Superior temporal gyrus (tissue), 1 donor: ENCODE measurements at regions not wholly inside any gene's neighbourhood (a gene's known extent, or its start where the extent isn't known, plus 50 kb on each side); places are given as distances from the start of the nearest gene placed in this dataset.
"Not testable (repeated sequence)": the region's sequence is repeated elsewhere in the genome, so short reads cannot be mapped to it uniquely, and the experiment has no call there.

Experiments
- DNase-seq: peaks from one replicate; pipeline ENCODE4 v3.0.0-alpha.2; 2016; ENCODE audit errors: extremely low spot score

DNA sequence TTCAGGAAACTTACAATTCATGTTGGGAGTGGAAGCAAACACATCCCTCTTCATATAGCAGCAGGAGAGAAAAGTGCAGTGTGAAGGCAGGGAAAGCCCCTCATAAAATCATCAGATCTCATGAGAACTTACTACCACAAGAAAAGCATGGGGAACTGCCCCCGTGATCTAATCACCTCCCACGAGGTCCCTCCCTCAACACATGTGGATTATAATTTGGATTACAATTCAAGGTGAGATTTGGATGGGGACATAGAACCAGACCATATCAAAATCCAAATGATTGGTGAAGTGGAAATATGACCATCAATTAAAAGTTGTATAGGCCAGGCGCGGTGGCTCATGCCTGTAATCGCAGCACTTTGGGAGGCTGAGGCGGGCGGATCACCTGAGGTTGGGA lies 1268.0 kb downstream of the JRKL start:
- no peak for DNase-seq

DNA sequence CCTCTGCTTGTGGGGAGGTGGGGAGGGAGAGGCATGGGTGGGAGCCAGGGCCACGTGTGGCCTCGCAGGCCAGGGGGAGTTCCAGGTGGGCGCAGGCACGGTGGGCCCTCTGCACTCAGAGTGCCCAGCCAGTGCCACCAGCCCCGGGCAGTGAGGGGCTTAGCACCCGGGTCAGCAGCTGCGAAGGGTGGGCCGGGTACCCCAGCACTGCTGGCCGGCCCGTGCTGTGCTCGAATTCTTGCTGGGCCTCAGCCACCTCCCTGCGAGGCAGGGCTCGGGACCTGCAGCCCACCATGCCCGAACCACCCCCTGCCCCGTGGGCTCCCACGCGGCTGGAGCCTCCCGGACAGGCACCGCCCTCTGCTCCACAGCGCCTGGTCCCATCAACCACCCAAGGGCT lies 1277.2 kb downstream of the JRKL start:
- DNase-seq, result no peak

DNA sequence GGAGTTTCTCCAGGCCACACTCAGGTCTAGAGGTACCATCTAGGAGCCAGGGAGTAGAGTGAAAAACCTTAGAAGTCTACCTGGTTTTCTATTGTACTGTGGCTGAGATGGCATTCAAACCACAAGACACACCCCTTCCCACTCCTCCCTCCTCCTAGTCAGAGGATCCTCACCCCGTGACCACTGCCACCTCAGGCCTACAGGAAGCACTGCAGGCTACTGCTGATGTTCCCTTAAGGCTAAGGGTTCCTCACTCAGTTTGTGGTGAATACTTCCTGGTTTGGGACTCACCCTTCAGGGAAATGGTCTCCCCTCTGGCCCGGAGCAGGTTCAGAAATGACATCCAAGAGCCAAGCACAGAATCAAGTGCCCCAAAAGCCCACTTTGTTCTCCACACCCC lies 1293.9 kb downstream of the JRKL start:
- DNase-seq, result no peak

DNA sequence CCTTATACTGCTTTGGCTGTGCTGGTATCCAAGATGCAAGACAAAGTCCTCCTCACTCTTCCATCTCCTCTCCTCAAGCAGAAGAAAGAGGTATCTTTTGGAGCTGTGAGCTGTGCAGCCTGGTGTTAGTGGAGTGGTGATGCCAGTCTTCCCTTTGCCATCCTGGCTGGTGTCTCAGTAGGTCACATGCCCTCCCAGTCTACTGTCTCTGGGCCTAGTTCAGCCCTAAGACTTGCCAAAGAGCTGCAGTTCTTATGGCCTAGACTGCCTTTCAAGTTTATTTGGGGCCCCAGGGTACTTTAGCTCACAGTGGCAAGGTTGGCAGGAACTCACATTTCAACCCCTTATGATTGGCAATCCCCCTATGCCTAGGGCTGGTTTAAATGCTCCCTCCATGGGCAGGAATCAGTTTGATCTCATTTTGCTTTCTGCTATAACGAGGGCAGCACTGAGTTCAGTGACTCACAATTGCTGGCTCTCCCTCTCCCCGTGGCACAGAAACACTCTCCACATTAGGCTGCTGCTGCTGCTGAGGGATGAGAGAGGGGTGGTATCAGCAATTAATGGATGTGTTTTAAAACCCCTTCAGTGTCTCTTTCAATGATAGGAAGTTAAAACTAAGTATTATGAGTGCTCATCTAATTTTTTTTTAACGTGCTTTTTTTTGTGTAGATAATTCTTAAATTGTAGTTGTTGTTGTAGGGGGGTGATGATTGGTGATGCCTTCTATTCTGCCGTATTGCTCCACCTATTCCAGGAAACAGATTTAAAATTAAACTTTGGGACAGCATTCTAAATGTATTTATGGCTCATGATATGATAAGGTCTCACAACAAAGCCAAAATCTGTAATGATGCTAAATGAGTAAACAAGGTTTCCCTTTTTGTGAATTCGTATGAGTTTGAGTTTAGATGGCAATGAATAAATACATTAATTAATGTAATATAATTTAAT lies 1295.0 kb downstream of the JRKL start:
- no peak for DNase-seq

DNA sequence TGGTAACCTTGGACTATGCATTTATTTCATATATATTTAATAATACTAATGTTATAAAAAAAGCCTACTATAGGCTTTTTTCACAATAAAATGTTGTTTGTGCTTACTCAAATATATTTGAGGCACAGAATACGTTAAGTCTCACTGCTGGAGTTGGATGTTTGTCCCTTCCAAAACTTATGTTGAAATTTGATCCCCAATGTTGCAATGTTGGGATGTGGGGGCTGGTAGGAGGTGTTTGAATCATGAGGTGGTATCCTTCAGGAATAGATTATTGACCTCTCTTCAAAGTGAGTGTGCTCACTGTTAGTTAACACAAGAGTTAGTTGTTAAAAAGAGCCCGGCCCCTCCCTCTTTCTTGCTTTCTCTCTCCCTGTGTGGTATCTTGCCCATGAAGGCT lies 1295.9 kb downstream of the JRKL start:
- no peak for DNase-seq

DNA sequence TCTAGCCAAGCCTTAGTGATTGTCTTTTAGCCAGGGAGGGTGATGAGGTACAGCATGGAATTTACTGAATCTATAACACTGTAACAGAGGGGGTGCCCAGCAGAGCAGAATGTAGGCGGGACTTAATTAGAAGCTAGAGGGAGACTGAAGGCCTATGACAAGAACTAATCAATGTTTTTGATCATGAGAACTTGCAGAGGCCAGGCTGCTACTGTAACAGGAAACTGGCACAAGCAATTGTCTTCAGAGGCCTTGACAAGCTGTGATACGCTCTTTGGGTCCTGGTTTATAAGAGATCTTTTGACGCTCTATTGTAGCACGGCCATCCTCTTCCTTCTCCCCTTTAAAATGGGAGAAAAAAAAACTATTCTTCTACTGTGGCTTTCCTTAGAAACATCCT lies 1297.3 kb downstream of the JRKL start:
- no peak for DNase-seq

DNA sequence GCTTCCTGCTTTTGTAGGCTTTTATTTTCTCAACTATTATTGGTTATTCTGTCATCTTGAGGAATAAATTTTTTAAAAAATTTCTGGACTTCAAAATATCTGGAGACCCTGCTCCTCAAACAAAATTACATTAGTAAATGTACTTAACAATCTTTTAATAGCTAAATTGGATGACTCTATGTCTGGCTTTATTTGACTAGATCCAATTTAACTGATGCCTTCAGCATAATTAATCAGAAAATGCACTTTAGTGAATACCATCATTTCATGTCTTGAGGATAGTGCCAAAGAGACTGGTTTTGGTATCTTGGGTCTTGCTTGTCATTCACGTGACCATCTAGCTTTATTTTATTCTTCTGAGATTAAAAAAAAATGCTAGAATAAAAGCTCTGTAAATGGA lies 1301.2 kb downstream of the JRKL start:
- DNase-seq, result no peak

DNA sequence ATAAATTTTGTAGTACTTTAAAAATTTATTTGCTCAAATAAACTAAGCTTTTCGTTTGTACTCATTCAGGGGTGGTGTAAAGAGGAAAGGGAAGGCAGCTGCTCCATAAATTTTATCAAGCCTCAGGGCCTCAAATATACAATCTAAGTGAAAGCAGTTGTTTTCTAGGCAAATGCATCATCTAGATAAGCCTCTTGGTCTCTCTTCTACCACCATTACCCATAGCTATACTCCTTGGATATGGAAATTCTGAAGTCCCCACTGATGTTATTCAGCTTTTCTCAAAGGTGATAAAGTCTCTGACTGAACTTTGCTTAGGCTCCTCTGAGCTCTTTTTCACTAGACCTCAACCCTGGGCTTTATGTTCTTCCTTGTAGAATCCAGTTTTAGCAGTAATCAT lies 1313.1 kb downstream of the JRKL start:
- DNase-seq, result no peak

DNA sequence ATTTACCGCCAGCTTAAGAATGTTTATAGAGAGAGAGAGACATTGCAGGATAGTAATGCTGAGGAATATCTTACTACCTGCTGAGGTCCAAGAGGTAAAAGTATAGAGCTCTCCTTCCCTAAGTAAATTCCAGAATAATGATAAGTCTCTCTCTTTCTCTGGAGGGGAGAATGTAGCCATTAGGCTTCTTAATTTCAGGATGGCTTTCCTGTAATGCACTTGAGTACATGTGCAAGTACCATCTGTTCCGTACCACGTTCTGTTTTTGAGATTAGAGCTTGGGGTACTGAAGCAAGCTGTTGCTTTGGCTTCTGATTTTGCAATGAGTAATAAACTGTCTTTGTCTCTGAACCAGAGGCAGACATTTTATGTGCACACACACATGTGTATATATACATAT lies 1314.0 kb downstream of the JRKL start:
- no peak for DNase-seq

DNA sequence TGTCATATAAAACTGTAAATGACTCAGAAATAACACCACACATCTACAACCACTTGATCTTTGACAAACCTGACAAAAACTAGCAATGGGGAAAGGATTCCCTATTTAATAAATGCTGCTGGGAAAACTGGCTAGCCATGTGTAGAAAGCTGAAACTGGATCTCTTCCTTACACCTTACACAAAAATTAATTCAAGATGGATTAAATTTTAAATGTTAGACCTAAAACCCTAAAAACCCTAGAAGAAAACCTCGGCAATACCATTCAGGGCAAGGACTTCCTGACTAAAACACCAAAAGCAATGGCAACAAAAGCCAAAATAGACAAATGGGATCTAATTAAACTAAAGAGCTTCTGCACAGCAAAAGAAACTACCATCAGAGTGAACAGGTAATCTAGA lies 1315.3 kb upstream of the CNTN5 start:
- not testable (repeated sequence) for DNase-seq

DNA sequence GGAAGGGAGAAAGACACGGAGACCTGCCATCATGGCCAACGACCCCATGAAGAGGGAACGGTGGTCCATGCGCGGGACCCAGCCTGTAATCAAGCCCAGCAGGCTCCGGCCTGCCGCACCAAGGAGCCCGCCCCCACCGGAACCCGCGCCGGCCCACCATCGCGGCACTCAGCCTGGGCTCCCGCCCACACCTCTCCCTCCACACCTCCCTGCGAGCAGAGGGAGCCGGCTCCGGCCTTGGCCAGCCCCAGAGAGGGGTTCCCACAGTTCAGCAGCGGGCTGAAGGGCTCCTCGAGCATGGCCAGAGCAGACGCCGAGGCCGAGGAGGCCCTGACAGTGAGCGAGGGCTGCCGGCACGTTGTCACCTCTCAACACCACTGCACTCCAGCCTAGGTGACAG lies 1302.8 kb upstream of the CNTN5 start:
- DNase-seq, result no peak

DNA sequence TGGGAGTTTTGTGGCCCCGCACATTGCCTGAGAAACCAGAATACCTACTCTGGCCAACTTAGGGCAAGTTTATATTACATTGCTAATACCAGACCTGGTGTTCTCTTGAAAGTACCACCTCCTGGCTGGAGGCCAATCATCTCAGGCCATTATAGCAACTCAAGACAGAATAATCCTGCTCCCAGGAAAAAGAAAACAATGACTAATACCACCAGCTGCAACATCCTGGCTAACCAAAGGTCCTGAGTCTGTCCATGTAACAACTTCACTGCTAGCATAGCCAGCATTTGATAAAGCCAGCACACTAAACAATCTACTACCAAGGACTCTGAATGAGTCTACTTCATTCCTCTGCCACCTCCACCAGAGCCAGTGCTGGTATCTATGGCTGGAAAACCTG lies 1298.7 kb upstream of the CNTN5 start:
- DNase-seq, result no peak

DNA sequence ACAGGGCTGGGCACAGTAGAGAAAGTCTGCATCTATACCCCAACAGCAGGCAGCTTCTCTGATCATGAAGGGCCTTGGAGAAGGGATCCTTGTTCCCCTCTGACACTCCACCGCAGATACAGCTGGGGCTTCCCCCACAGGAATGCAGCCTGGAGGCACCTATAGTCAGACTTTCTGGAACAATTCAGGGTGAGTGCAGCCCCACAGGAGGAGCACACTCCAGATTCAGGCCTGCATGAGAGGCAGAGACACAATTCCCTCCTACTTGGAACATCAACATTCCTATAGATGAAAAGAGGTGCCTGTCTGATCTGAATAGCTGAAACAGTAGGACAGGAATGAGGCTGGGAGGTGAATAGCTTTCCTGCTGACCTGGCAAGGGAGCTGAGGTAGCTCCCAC lies 1298.0 kb upstream of the CNTN5 start:
- DNase-seq, result no peak

DNA sequence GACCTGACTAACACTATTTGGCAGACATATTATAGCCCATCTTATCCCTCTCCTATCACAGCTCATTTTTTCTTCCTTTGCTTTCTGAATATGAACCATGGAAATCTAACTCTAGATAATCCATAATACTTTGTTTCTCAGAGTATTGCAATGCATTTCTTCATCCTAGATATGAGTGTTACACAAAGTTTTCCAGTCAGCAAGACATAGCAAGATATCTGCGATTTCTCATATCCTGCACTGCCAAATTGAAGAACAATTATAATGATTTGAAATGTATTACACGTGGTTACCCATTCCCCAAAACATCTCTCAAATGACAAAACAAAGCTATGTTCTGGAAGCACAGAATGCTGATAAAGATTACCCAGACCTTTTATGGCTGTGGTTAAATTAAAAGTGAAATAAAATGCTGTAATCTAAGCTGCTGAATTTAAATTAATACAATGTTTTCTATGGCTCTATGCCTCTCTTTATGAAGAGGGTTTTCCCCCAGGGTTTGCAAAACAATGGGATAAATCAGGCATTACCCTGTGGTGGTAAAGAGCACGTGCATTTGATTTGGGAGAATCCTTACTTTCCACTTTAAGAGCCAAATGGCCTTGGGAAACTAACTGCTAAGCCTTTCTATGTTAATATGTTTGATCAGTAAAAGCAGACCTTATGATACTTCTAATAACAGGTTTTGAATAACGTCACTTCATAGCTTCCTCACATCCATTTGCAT lies 1291.0 kb upstream of the CNTN5 start:
- DNase-seq, result no peak

DNA sequence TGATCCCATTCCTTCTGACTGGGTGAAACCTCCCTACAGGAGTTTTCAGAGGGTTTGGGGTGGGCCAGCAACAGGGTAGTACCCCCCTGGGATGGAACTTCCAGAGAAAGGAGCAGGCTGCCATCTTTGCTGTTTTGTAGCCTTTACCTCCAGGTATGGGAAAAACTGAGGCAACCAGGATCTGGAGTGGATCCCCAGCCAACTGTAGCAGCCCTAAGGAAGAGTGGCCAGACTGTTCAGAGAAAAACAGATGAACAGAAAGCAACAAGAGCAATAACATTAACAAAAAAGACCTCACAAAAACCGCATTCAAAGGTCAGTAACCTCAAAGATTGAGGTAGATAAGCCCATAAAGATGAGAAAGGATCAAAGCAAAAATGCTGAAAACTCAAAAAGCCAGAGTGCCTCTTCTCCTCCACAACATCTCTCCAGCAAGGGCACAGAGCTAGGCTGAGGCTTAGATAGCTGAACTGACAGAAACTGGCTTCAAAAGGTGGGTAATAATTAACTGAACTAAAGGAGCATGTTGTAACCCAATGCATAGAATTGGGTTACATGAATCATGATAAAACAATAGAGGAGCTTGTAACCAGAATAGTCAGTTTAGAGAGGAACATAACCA lies 1288.6 kb upstream of the CNTN5 start:
- DNase-seq, result no peak

DNA sequence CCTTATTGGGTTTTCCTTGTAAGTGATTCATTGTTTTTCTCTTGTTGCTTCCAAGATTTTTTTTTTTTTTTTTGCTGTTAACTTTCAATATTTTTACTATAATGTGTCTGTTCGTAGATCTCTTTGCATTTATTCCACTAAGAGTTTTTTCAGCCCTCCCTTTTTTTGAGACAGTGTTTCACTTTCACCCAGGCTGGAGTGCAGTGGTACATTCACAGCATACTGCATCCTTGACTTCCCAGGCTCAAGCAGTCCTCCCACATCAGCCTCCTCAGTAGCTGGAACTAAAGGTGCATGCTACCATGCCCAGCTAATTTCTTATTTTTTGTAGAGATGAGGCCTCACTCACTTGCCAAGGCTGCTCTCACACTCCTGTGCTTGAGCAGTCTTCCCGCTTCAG lies 1282.0 kb upstream of the CNTN5 start:
- DNase-seq, result no peak

DNA sequence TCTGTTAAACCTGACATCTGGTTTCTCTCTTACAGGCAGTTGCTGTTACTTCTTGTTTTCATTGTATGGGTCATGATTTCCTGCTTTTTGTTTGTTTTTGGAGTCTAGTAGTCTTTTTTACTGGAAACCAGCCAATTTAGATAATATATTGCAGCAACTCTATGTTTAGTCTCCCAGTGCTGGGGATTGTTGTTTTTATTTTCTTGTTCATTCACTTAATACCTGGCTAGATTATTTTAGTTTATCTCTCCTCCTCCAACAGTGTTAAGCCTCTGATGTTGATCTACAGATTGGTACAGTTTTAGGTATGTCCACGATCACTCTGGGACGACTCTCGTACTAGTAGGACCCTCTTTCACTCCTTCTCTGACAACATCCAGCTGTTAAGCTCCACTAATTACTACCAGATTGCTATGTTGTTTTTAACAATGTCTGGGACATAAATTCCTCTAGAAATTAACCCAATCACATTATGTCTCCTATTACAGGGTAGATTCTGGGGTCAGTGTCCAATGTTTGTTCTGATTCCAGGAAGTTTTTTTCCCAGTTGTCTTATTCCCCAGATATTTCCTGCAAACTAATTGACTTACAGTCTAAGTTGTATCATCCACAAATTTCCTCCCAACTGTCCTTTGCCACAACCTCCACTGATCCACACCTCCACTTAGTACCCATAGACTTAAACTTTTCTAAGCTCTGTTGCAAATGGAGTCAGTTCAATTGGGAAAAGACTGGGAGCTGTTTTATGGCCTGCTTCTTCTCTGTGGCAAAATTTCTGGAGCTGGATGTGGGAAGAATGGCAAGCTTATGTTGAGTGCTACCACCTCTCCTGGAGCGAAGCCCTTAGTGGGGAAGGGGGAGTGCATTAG lies 1280.6 kb upstream of the CNTN5 start:
- no peak for DNase-seq

DNA sequence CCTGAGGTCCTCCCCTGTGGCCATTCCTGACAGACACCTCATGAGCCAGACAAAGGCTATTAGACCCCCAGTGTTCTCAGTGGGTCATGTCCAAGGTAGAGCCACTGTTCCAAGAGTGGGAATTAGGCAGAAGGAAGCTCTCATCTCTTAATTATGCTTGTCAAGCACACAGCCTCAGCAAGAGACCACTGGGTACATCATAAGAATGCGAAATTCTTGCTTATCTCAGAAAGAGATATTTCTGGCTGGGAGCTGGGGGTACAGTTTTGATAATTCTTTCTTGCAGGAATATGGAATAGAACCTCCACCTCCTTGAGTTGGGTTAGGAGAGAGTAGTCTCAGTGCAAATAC lies 1280.0 kb upstream of the CNTN5 start:
- DNase-seq, result no peak

DNA sequence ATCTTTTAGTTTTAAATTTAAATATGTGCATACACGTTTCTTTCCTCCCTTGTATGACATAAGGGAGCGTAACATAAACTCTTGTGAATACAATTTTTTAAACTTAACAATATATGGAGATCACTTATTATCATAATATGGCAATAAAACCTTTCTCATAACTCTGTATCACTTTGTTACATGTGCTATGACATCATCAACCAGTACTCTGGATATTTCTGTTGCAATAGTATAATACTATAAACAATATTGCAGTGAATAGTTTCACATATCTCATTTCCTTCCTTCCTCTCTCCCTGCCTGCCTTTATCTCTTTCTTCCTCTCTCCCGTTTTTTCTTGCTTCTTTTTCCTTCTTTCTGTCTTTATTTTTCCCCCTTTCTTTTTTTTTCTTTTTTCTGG lies 1278.0 kb upstream of the CNTN5 start:
- DNase-seq, result no peak

DNA sequence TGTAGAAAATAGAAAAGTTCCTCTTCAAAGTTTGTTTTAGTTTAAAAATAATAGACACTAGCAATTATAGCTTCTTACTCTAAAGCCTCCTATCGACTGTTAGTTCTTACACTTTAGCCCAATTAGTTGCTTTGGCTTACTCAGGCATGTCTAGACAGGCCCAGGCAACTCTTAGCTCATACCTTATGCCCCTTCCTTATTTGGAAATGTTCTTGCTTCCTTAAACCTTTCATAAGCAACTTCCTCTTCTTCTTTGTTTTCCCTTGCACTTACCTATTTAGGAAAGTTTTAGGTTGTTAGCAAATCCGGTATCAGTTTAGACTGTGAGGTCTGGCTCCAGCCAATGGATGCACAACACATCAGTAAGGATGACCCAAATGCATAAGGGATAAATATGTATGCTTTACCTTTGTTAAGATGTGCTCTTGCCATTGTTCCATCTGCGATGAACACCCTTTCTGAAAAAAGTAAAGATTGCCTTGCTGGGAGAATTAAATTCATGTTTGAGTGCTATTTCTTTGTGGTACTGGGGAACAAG lies 1277.5 kb upstream of the CNTN5 start:
- DNase-seq, result no peak

DNA sequence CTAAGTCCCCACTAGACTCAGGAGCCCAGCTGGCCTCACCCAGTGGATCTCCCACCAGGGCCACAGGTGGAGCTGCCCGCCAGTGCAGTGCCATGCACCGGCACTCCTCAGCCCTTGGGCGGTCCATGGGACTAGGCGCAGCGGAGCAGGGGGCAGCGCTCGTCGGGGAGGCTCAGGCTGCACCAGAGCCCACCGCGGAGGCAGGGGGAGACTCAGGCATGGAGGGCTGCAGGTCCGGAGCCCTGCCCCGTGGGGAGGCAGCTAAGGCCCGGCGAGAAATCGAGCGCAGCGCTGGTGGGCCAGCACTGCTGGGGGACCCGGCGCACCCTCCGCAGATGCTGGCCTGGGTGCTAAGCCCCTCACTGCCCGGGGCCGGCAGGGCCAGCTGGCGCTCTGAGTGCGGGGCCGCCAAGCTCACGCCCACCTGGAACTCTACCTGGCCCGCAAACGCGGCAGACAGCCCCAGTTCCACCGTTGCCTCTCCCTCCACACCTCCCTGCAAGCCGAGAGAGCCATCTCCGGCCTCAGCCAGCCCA lies 1275.2 kb upstream of the CNTN5 start:
- no peak for DNase-seq
